Large intestine (tissue), 3 donors: ENCODE measurements at regions not wholly inside any gene's neighbourhood (a gene's known extent, or its start where the extent isn't known, plus 50 kb on each side); places are given as distances from the start of the nearest gene placed in this dataset.

Experiments
- DNase-seq, 2 donors: peaks; one replicate each; pipeline versions ENCODE4 v3.0.0 to v3.0.0-alpha.2; 2013
- H3K27ac ChIP-seq: one replicate; pipeline ENCODE4 v1.5.1; 2013; ENCODE audit warnings: low read length
- H3K27me3 ChIP-seq: 2 replicates; pipeline ENCODE4 v1.6.1; 2013; ENCODE audit warnings: low read length; ENCODE audit not compliant: control insufficient read depth, insufficient read depth
- H3K36me3 ChIP-seq: 2 replicates; pipeline ENCODE4 v1.6.1; 2013; ENCODE audit warnings: low read length; ENCODE audit not compliant: control insufficient read depth, insufficient read depth
- H3K4me1 ChIP-seq: one replicate; pipeline ENCODE4 v1.6.1; 2013; ENCODE audit warnings: low read length; ENCODE audit not compliant: control insufficient read depth, insufficient read depth
- H3K4me3 ChIP-seq: one replicate; pipeline ENCODE4 v1.5.1; 2013; ENCODE audit warnings: low read length
- H3K9me3 ChIP-seq: one replicate; pipeline ENCODE4 v1.6.1; 2013; ENCODE audit warnings: mild to moderate bottlenecking, low read depth, low read length, moderate library complexity; ENCODE audit not compliant: control insufficient read depth
- WGBS: methylation state at CpG from one replicate; pipeline ENCODE4 v1.1.5; 2013; ENCODE audit warnings: low lambda C conversion rate; ENCODE audit not compliant: insufficient coverage; 5-methylcytosine and 5-hydroxymethylcytosine counted together

- Histone ChIP-seq H3K4me3 (no peak overlapping the region), H3K9me3 (no peaks in the 10 kb centered on the region), H3K36me3 (no peaks in the 10 kb centered on the region), H3K27ac (no peak overlapping the region), H3K27me3 (no peaks in the 10 kb centered on the region), H3K4me1 (no peaks in the 10 kb centered on the region)
- 33% methylated on average over 1 of the region's 2 CpGs for WGBS
- no peak for DNase-seq
These were observed 92.6 kb upstream of the RFC3 start for GRCh38 chr13:33725340-33725739.

- 100% methylated on average over 1 of the region's 4 CpGs for WGBS
- Histone ChIP-seq H3K4me3 (no peak overlapping the region), H3K27ac (no peak overlapping the region), H3K36me3 (no peaks in the 10 kb centered on the region), H3K4me1 (no peaks in the 10 kb centered on the region), H3K27me3 (no peaks in the 10 kb centered on the region), H3K9me3 (no peaks in the 10 kb centered on the region)
- DNase-seq: no peak
These were observed 90.5 kb upstream of the RFC3 start for GRCh38 chr13:33727297-33728083.

GRCh38 chr13:33728271-33729037 lies 89.5 kb upstream of the RFC3 start:
- H3K27me3 ChIP-seq: no peaks in the 10 kb centered on the region
- 94% methylated on average over 3 of the region's 7 CpGs for WGBS
- H3K4me1 ChIP-seq: no peaks in the 10 kb centered on the region
- no peak overlapping the region for H3K4me3 ChIP-seq
- H3K36me3 ChIP-seq: no peaks in the 10 kb centered on the region
- no peaks in the 10 kb centered on the region for H3K9me3 ChIP-seq
- DNase-seq: no peak
- no peak overlapping the region for H3K27ac ChIP-seq

GRCh38 chr13:33730147-33730546 lies 87.8 kb upstream of the RFC3 start:
- H3K27me3 ChIP-seq: no peaks in the 10 kb centered on the region
- H3K27ac ChIP-seq: no peak overlapping the region
- no peaks in the 10 kb centered on the region for H3K9me3 ChIP-seq
- no CpG with 5 or more reads among the region's 1 CpG for WGBS
- no peak overlapping the region for H3K4me3 ChIP-seq
- no peaks in the 10 kb centered on the region for H3K36me3 ChIP-seq
- H3K4me1 ChIP-seq: no peaks in the 10 kb centered on the region
- no peak for DNase-seq

GRCh38 chr13:33730619-33731018 lies 87.3 kb upstream of the RFC3 start:
- Histone ChIP-seq H3K4me3 (no peak overlapping the region), H3K27ac (no peak overlapping the region)
- WGBS: 100% methylated on average over 2 of the region's 5 CpGs

GRCh38 chr13:33735276-33735675 lies 82.7 kb upstream of the RFC3 start:
- Histone ChIP-seq H3K27me3 (no peaks in the 10 kb centered on the region), H3K9me3 (no peaks in the 10 kb centered on the region), H3K36me3 (no peaks in the 10 kb centered on the region), H3K4me3 (no peak overlapping the region), H3K4me1 (no peaks in the 10 kb centered on the region), H3K27ac (no peak overlapping the region)
- DNase-seq: no peak
- no CpG with 5 or more reads among the region's 1 CpG for WGBS

More at GRCh38 chr13:33730619-33731018, 87.3 kb upstream of the RFC3 start:
- Histone ChIP-seq H3K27me3 (no peaks in the 10 kb centered on the region), H3K4me1 (no peaks in the 10 kb centered on the region), H3K36me3 (no peaks in the 10 kb centered on the region), H3K9me3 (no peaks in the 10 kb centered on the region)
- DNase-seq: no peak

GRCh38 chr13:33739254-33739653 lies 78.7 kb upstream of the RFC3 start:
- 100% methylated on average over 2 of the region's 4 CpGs for WGBS
- Histone ChIP-seq H3K4me3 (no peak overlapping the region), H3K27ac (no peak overlapping the region), H3K27me3 (no peaks in the 10 kb centered on the region), H3K36me3 (no peaks in the 10 kb centered on the region), H3K4me1 (no peaks in the 10 kb centered on the region), H3K9me3 (no peaks in the 10 kb centered on the region)
- no peak for DNase-seq

GRCh38 chr13:33740134-33740538 lies 77.8 kb upstream of the RFC3 start:
- H3K27ac ChIP-seq: no peak overlapping the region
- no CpG with 5 or more reads among the region's 2 CpGs for WGBS
- H3K27me3 ChIP-seq: no peaks in the 10 kb centered on the region
- H3K9me3 ChIP-seq: no peaks in the 10 kb centered on the region
- no peaks in the 10 kb centered on the region for H3K4me1 ChIP-seq
- no peaks in the 10 kb centered on the region for H3K36me3 ChIP-seq
- no peak for DNase-seq
- H3K4me3 ChIP-seq: no peak overlapping the region

- WGBS: no CpG with 5 or more reads among the region's 4 CpGs
- no peaks in the 10 kb centered on the region for H3K4me1 ChIP-seq
- no peak overlapping the region for H3K4me3 ChIP-seq
- no peaks in the 10 kb centered on the region for H3K27me3 ChIP-seq
- DNase-seq: no peak
- H3K27ac ChIP-seq: no peak overlapping the region
- no peaks in the 10 kb centered on the region for H3K36me3 ChIP-seq
- H3K9me3 ChIP-seq: no peaks in the 10 kb centered on the region
These were observed 75.6 kb upstream of the RFC3 start for GRCh38 chr13:33742321-33742720.

- no peaks in the 10 kb centered on the region for H3K9me3 ChIP-seq
- 80% methylated on average over 1 of the region's 6 CpGs for WGBS
- H3K27ac ChIP-seq: no peak overlapping the region
- H3K36me3 ChIP-seq: no peaks in the 10 kb centered on the region
- H3K27me3 ChIP-seq: no peaks in the 10 kb centered on the region
- no peaks in the 10 kb centered on the region for H3K4me1 ChIP-seq
- DNase-seq: no peak
- no peak overlapping the region for H3K4me3 ChIP-seq
These were observed 74.2 kb upstream of the RFC3 start for GRCh38 chr13:33743438-33744368.
